SK-N-SH (cell line): ENCODE measurements at regions not wholly inside any gene's neighbourhood (a gene's known extent, or its start where the extent isn't known, plus 50 kb on each side); places are given as distances from the start of the nearest gene placed in this dataset.

ENCODE experiments used
- CTCF ChIA-PET: fragments of 300-600, 350-600 bp; formaldehyde crosslinking; extraction: SDS; loops from one replicate; lab custom pipeline; 2021; lab: Yijun Ruan, JAX
- POLR2A ChIA-PET: fragments of 350-600 bp; sonication (Branson Sonifier 250); formaldehyde crosslinking; extraction: SDS; loops from one replicate; lab custom pipeline; 2020; ENCODE audit warnings: antibody characterized with exemption, inconsistent platforms; lab: Yijun Ruan, JAX
- DNase-seq: peaks from one replicate; pipeline ENCODE4 v3.0.0; 2012
- H2AFZ ChIP-seq: fragments of 200-600 bp; sonication (generic); 2 replicates; pipeline ENCODE4 v1.8.1; 2016; ENCODE audit warnings: antibody characterized with exemption, mild to moderate bottlenecking, low read depth
- H3F3A ChIP-seq: fragments of 200-600 bp; sonication (generic); replicated peaks from 2 replicates; pipeline ENCODE3; 2016; ENCODE audit warnings: antibody characterized with exemption, mild to moderate bottlenecking; ENCODE audit not compliant: insufficient read depth
- H3K27ac ChIP-seq, 2 experiments: fragments of 200-500 bp in 1 of 2; fragments of 200-600 bp in 1 of 2; sonication (Bioruptor generic) in 1 of 2; sonication (generic), shearing (Covaris generic) in 1 of 2; 2 replicates each; pipeline versions ENCODE4 v1.5.1 to v1.6.1; 2014 to 2016; ENCODE audit warnings: low read depth in 2 of 2, inconsistent platforms in 1 of 2, low read length in 1 of 2, mild to moderate bottlenecking in 1 of 2, mixed read lengths in 1 of 2
- H3K27me3 ChIP-seq: fragments of 200-600 bp; sonication (generic), shearing (Covaris generic); 2 replicates; pipeline ENCODE4 v1.6.1; 2016; ENCODE audit warnings: mixed run types; ENCODE audit not compliant: insufficient read depth
- H3K36me3 ChIP-seq, 2 experiments: fragments of 200-500 bp in 1 of 2; fragments of 200-600 bp in 1 of 2; sonication (Bioruptor generic) in 1 of 2; sonication (generic) in 1 of 2; replicated peaks in 1 of 2; 2 replicates each; pipeline versions ENCODE3 to v1.5.1; 2014 to 2016; ENCODE audit warnings: low read length in 1 of 2, mild to moderate bottlenecking in 1 of 2; ENCODE audit not compliant: insufficient read depth in 2 of 2, control insufficient read depth in 1 of 2
- H3K4me1 ChIP-seq, 2 experiments: fragments of 200-500 bp in 1 of 2; fragments of 200-600 bp in 1 of 2; sonication (Bioruptor generic) in 1 of 2; sonication (generic), shearing (Covaris generic) in 1 of 2; 2 replicates each; pipeline versions ENCODE4 v1.5.1 to v1.6.1; 2014 to 2016; ENCODE audit warnings: low read depth in 1 of 2, low read length in 1 of 2, mixed run types in 1 of 2; ENCODE audit not compliant: insufficient read depth in 2 of 2, control insufficient read depth in 1 of 2
- H3K4me2 ChIP-seq: fragments of 200-600 bp; sonication (generic), shearing (Covaris generic); 2 replicates; pipeline ENCODE4 v1.6.1; 2017; ENCODE audit warnings: mixed run types
- H3K4me3 ChIP-seq, 2 experiments: fragments of 200-500 bp in 1 of 2; fragments of 200-600 bp in 1 of 2; sonication (Bioruptor generic) in 1 of 2; sonication (generic), shearing (Covaris generic) in 1 of 2; 2 replicates each; pipeline versions ENCODE4 v1.5.1 to v1.8.1; 2014 to 2016; ENCODE audit warnings: low read depth in 2 of 2, inconsistent platforms in 1 of 2, low read length in 1 of 2, mild to moderate bottlenecking in 1 of 2, mixed read lengths in 1 of 2, moderate library complexity in 1 of 2
- H3K79me2 ChIP-seq: fragments of 200-600 bp; sonication (generic); 2 replicates; pipeline ENCODE4 v1.8.1; 2017; ENCODE audit warnings: mild to moderate bottlenecking; ENCODE audit not compliant: insufficient read depth
- H3K9ac ChIP-seq: fragments of 200-600 bp; sonication (generic); 2 replicates; pipeline ENCODE4 v1.6.1; 2017; ENCODE audit warnings: mixed run types
- H3K9me2 ChIP-seq: fragments of 200-600 bp; sonication (generic); 2 replicates; pipeline ENCODE4 v1.6.1; 2017; ENCODE audit warnings: mixed run types
- H3K9me3 ChIP-seq: fragments of 200-600 bp; sonication (generic); 2 replicates; pipeline ENCODE4 v1.6.1; 2017; ENCODE audit warnings: mixed run types, mild to moderate bottlenecking, moderate library complexity
- H4K20me1 ChIP-seq: fragments of 200-600 bp; sonication (generic); 2 replicates; pipeline ENCODE4 v1.6.1; 2017; ENCODE audit warnings: mild to moderate bottlenecking, mixed run types; ENCODE audit not compliant: insufficient read depth
- EP300 ChIP-seq, 2 experiments: IDR thresholded peaks; 2 replicates each; pipeline versions ENCODE4 v1.4.0 to v1.6.1; 2012; ENCODE audit warnings: borderline replicate concordance in 1 of 2, low read depth in 1 of 2, low read length in 1 of 2
- FOSL2 ChIP-seq: IDR thresholded peaks from 2 replicates; pipeline ENCODE4 v1.4.0; 2012; ENCODE audit warnings: low read depth, mild to moderate bottlenecking, moderate library complexity, borderline replicate concordance
- FOXM1 ChIP-seq: IDR thresholded peaks from 2 replicates; pipeline ENCODE4 v1.4.0; 2012; ENCODE audit warnings: low read depth, mild to moderate bottlenecking
- GABPA ChIP-seq: IDR thresholded peaks from 2 replicates; pipeline ENCODE4 v1.4.0; 2012; ENCODE audit warnings: low read depth, mild to moderate bottlenecking
- GATA2 ChIP-seq: sonication (generic); formaldehyde crosslinking; IDR thresholded peaks from 2 replicates; pipeline ENCODE4 v1.5.0; 2020; ENCODE audit warnings: mild to moderate bottlenecking, missing genetic modification reagents
- JUND ChIP-seq: IDR thresholded peaks from 2 replicates; pipeline ENCODE4 v1.4.0; 2012
- POLR2AphosphoS5 ChIP-seq: IDR thresholded peaks from 2 replicates; pipeline ENCODE4 v1.6.1; 2012; ENCODE audit warnings: low read depth, low read length
- RCOR1 ChIP-seq: fragments of 150-350 bp; IDR thresholded peaks from 2 replicates; pipeline ENCODE4 v1.6.1; 2017; ENCODE audit warnings: antibody characterized with exemption, low read length
- RFX5 ChIP-seq: IDR thresholded peaks from 2 replicates; pipeline ENCODE4 v1.6.1; 2012; ENCODE audit warnings: mild to moderate bottlenecking, improper control_type of control experiment, low read length
- RXRA ChIP-seq: IDR thresholded peaks from 2 replicates; pipeline ENCODE4 v1.4.0; 2012; ENCODE audit warnings: low read depth, mild to moderate bottlenecking, borderline replicate concordance
- SIN3A ChIP-seq: IDR thresholded peaks from 2 replicates; pipeline ENCODE4 v1.6.1; 2012; ENCODE audit warnings: low read depth, mild to moderate bottlenecking, low read length, moderate library complexity, borderline replicate concordance
- TCF12 ChIP-seq: IDR thresholded peaks from 2 replicates; pipeline ENCODE4 v1.4.0; 2012
- TEAD4 ChIP-seq: IDR thresholded peaks from 2 replicates; pipeline ENCODE4 v1.4.0; 2012; ENCODE audit warnings: mild to moderate bottlenecking, borderline replicate concordance; ENCODE audit not compliant: insufficient read depth
- WGBS: methylation state at CpG from one replicate; pipeline ENCODE4 v1.1.6; 2017; ENCODE audit warnings: low lambda C conversion rate; 5-methylcytosine and 5-hydroxymethylcytosine counted together
- TF ChIP-seq, protein P1 (sequence below): IDR thresholded peaks from 2 replicates; pipeline ENCODE4 v1.6.1; 2012; ENCODE audit warnings: mild to moderate bottlenecking, low read depth, low read length, moderate library complexity
- TF ChIP-seq, protein P2 (sequence below): fragments of 150-350 bp; IDR thresholded peaks from 2 replicates; pipeline ENCODE4 v1.6.1; 2016; ENCODE audit warnings: mild to moderate bottlenecking, low read depth, low read length
- TF ChIP-seq, protein P3 (sequence below): IDR thresholded peaks from 2 replicates; pipeline ENCODE4 v1.4.0; 2012; ENCODE audit warnings: low read depth, borderline replicate concordance

DNA sequence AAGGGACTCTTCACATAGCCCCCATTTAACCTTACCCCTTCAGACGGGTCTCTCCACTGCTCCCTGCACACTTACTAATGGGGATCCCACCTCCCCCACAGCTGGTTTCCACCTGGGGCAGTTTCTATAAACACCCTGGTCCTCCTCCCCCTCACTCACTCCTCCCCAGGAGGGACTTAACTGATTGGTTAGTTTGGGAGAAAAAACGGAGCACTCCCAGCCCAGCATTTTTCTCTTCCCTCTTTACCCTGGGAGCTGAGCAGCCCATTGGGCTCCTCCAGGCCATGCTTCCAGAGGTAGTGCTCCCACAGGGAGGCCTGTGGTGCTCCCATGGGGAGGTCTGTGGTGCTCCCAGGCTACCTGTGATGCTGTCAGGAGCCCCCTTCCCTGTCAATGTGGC, 93.7 kb downstream of the MIS18A start:
- ChIA-PET CTCF (no interaction called here), POLR2A (no interaction called here)
- Histone ChIP-seq H3K9me3 (no peaks in the 10 kb centered on the region), H3K4me3 (no peak overlapping the region), H3K27me3 (no peaks in the 10 kb centered on the region), H3K79me2 (no peaks in the 10 kb centered on the region), H2AFZ (no peak overlapping the region), H4K20me1 (no peaks in the 10 kb centered on the region), H3K27ac (no peak overlapping the region), H3K9me2 (no peaks in the 10 kb centered on the region), H3F3A (no peaks in the 10 kb centered on the region), H3K9ac (no peak overlapping the region), H3K4me2 (no peak overlapping the region), H3K4me1 (peaks cover 0 to 12% of the 10 kb centered on the region in 2 experiments; a peak in 1 of 4 replicates), H3K36me3 (no peaks in the 10 kb centered on the region)
- WGBS: 33% methylated on average over 2 of the region's 2 CpGs
- no peak for TF ChIP-seq FOSL2
- TF ChIP-seq GATA2: no peak
- no peak for TF ChIP-seq RXRA
- TF ChIP-seq GABPA: no peak
- TF ChIP-seq, protein P1, sequence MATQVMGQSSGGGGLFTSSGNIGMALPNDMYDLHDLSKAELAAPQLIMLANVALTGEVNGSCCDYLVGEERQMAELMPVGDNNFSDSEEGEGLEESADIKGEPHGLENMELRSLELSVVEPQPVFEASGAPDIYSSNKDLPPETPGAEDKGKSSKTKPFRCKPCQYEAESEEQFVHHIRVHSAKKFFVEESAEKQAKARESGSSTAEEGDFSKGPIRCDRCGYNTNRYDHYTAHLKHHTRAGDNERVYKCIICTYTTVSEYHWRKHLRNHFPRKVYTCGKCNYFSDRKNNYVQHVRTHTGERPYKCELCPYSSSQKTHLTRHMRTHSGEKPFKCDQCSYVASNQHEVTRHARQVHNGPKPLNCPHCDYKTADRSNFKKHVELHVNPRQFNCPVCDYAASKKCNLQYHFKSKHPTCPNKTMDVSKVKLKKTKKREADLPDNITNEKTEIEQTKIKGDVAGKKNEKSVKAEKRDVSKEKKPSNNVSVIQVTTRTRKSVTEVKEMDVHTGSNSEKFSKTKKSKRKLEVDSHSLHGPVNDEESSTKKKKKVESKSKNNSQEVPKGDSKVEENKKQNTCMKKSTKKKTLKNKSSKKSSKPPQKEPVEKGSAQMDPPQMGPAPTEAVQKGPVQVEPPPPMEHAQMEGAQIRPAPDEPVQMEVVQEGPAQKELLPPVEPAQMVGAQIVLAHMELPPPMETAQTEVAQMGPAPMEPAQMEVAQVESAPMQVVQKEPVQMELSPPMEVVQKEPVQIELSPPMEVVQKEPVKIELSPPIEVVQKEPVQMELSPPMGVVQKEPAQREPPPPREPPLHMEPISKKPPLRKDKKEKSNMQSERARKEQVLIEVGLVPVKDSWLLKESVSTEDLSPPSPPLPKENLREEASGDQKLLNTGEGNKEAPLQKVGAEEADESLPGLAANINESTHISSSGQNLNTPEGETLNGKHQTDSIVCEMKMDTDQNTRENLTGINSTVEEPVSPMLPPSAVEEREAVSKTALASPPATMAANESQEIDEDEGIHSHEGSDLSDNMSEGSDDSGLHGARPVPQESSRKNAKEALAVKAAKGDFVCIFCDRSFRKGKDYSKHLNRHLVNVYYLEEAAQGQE: no peak
- TF ChIP-seq RFX5: no peak
- no peak for TF ChIP-seq FOXM1
- TF ChIP-seq TEAD4: no peak
- TF ChIP-seq, protein P2, sequence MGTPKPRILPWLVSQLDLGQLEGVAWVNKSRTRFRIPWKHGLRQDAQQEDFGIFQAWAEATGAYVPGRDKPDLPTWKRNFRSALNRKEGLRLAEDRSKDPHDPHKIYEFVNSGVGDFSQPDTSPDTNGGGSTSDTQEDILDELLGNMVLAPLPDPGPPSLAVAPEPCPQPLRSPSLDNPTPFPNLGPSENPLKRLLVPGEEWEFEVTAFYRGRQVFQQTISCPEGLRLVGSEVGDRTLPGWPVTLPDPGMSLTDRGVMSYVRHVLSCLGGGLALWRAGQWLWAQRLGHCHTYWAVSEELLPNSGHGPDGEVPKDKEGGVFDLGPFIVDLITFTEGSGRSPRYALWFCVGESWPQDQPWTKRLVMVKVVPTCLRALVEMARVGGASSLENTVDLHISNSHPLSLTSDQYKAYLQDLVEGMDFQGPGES: no peak
- TF ChIP-seq POLR2AphosphoS5: no peak
- TF ChIP-seq RCOR1: no peak
- TF ChIP-seq SIN3A: no peak
- TF ChIP-seq TCF12: no peak
- TF ChIP-seq JUND: no peak
- TF ChIP-seq EP300 (IDR thresholded peaks at IDR 0.05; ENCODE audit: borderline replicate concordance in 1 of 2, low read depth in 1 of 2, low read length in 1 of 2): no peak
- TF ChIP-seq, protein P3, sequence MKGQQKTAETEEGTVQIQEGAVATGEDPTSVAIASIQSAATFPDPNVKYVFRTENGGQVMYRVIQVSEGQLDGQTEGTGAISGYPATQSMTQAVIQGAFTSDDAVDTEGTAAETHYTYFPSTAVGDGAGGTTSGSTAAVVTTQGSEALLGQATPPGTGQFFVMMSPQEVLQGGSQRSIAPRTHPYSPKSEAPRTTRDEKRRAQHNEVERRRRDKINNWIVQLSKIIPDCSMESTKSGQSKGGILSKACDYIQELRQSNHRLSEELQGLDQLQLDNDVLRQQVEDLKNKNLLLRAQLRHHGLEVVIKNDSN: no peak
- no peak for DNase-seq
